ENCODE measurements at regions not wholly inside any gene's neighbourhood (a gene's known extent, or its start where the extent isn't known, plus 50 kb on each side); places are given as distances from the start of the nearest gene placed in this dataset.

- TF ChIP-seq POLR2A (IDR thresholded peaks at IDR 0.05) (no peak), CTCF (IDR thresholded peaks at IDR 0.05) (no peak)
Measured at GRCh38 chr3:157633241-157633640, 130.0 kb upstream of the VEPH1 start.

All from gastroesophageal sphincter (tissue), 3 donors.